Activated gamma-delta T cell treated with Interleukin-2 at 50 U/mL for 16 hours (primary cell): ENCODE measurements at regions not wholly inside any gene's neighbourhood (a gene's known extent, or its start where the extent isn't known, plus 50 kb on each side); places are given as distances from the start of the nearest gene placed in this dataset.

Experiments used
- DNase-seq: peaks from one replicate; pipeline ENCODE4 v3.0.0-alpha.2; 2020

- DNase-seq, result no peak
Observed at GRCh38 chr3:118550556-118550955, 484.1 kb downstream of the IGSF11 start.

GRCh38 chr3:118554148-118554838 is 480.4 kb downstream of the IGSF11 start:
- no peak for DNase-seq

- no peak for DNase-seq
Observed at GRCh38 chr3:118556983-118557382, 477.7 kb downstream of the IGSF11 start.

GRCh38 chr3:118557513-118557912 is 477.1 kb downstream of the IGSF11 start:
- no peak for DNase-seq

- no peak for DNase-seq
Observed at GRCh38 chr3:118559286-118559685, 475.4 kb downstream of the IGSF11 start.

- no peak for DNase-seq
Observed at GRCh38 chr3:118564800-118565199, 469.8 kb downstream of the IGSF11 start.

GRCh38 chr3:118573912-118574311 is 460.7 kb downstream of the IGSF11 start:
- no peak for DNase-seq

GRCh38 chr3:118577055-118577777 is 457.4 kb downstream of the IGSF11 start:
- DNase-seq, result no peak

GRCh38 chr3:118578559-118578958 is 456.1 kb downstream of the IGSF11 start:
- DNase-seq, result no peak

- DNase-seq, result no peak
Observed at GRCh38 chr3:118587037-118587741, 447.5 kb downstream of the IGSF11 start.

GRCh38 chr3:118587847-118588246 is 446.8 kb downstream of the IGSF11 start:
- DNase-seq, result no peak

GRCh38 chr3:118593277-118593670 is 441.4 kb downstream of the IGSF11 start:
- DNase-seq, result no peak

GRCh38 chr3:118597184-118597583 is 437.5 kb downstream of the IGSF11 start:
- DNase-seq, result no peak

- no peak for DNase-seq
Observed at GRCh38 chr3:118607915-118608820, 426.5 kb downstream of the IGSF11 start.

- DNase-seq, result no peak
Observed at GRCh38 chr3:118618247-118619040, 416.2 kb downstream of the IGSF11 start.

- no peak for DNase-seq
Observed at GRCh38 chr3:118626453-118626852, 408.2 kb downstream of the IGSF11 start.

- no peak for DNase-seq
Observed at GRCh38 chr3:118628704-118629341, 405.8 kb downstream of the IGSF11 start.

GRCh38 chr3:118629821-118630220 is 404.8 kb downstream of the IGSF11 start:
- DNase-seq, result no peak

- DNase-seq, result no peak
Observed at GRCh38 chr3:118635711-118636110, 398.9 kb downstream of the IGSF11 start.

- DNase-seq, result no peak
Observed at GRCh38 chr3:118636841-118637240, 397.8 kb downstream of the IGSF11 start.

GRCh38 chr3:118637846-118638245 is 396.8 kb downstream of the IGSF11 start:
- DNase-seq, result no peak
